ENCODE measurements at regions not wholly inside any gene's neighbourhood (a gene's known extent, or its start where the extent isn't known, plus 50 kb on each side); places are given as distances from the start of the nearest gene placed in this dataset.

- in situ Hi-C loops (cut with MboI; ENCODE audit: low pct_unique_long_range_greater_than_20kb, low sequenced_read_pairs, unreplicated experiment): no loop called here
- no peak for DNase-seq (ENCODE audit: low spot score)
Observed at GRCh38 chr5:56739990-56740389, 75.4 kb upstream of the MAP3K1 start.

DNA sequence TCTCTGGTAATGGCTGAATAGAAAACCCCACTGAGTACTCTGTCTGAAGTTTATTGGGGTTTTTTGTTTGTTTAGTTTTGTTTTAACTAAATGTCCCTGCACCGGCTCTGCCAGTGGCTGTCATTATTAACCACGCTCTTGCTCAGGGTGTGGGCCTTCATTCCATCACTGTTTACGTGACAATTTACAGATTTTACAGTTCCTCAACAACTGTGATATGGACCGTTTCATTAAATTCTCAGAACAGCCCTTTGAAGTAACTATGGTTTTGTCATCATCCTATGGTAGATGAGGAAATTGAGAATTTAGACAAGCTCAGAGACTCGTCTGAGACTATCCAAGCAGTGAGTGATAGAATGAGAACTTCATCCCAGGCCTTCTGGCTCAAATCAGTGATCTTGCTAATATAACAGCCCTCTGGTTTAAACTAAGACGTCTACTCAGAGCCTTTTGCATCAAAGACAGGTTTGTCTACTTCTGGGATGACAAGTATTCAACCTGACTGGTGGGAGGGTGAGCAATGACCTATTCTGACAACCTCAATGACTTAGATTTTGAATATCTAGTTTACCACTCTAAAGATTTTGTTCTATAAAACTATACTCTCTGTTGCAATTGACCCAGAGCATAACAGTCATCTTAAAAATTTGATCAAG, 77.3 kb upstream of the MAP3K1 start:
- no peak for DNase-seq (ENCODE audit: low spot score)
- in situ Hi-C loops (cut with MboI; ENCODE audit: low pct_unique_long_range_greater_than_20kb, low sequenced_read_pairs, unreplicated experiment): no loop called here
- TF ChIP-seq CTCF (IDR thresholded peaks at IDR 0.05; ENCODE audit: extremely low read depth, insufficient read depth, missing control alignments): no peak

More at GRCh38 chr5:56739990-56740389, 75.4 kb upstream of the MAP3K1 start:
- no peak for TF ChIP-seq CTCF (IDR thresholded peaks at IDR 0.05; ENCODE audit: extremely low read depth, insufficient read depth, missing control alignments)

DNA sequence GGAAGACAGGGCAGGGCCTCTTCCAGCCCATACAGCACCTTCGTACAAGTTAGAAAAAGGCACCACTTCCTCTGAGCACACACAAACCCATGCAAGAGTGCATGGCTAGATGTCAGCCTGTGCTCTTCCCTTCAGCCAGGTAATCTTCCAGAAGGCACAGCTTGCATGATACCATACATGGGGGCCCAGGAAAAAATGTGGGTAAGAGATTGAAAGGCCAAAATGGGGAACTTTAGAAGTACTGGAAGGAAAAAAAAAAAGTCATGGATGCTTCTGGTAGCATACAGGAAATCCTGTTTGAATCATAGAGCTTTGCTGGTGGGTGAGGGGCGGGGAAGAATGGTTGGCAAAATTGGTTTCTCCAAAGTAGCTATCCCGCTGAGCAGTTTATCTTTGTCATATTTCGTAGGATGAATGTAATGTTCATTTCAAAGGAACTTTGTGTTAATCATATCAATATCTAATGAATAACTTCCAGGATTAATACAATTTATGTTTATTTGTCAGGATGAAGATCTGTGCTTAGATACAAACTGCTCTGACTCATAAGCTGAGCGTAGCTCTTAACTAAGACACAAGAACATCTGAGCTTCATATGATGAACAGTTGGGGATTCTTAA, 78.2 kb upstream of the MAP3K1 start:
- TF ChIP-seq CTCF (IDR thresholded peaks at IDR 0.05; ENCODE audit: extremely low read depth, insufficient read depth, missing control alignments): no peak
- in situ Hi-C loops (cut with MboI; ENCODE audit: low pct_unique_long_range_greater_than_20kb, low sequenced_read_pairs, unreplicated experiment): no loop called here
- no peak for DNase-seq (ENCODE audit: low spot score)

DNA sequence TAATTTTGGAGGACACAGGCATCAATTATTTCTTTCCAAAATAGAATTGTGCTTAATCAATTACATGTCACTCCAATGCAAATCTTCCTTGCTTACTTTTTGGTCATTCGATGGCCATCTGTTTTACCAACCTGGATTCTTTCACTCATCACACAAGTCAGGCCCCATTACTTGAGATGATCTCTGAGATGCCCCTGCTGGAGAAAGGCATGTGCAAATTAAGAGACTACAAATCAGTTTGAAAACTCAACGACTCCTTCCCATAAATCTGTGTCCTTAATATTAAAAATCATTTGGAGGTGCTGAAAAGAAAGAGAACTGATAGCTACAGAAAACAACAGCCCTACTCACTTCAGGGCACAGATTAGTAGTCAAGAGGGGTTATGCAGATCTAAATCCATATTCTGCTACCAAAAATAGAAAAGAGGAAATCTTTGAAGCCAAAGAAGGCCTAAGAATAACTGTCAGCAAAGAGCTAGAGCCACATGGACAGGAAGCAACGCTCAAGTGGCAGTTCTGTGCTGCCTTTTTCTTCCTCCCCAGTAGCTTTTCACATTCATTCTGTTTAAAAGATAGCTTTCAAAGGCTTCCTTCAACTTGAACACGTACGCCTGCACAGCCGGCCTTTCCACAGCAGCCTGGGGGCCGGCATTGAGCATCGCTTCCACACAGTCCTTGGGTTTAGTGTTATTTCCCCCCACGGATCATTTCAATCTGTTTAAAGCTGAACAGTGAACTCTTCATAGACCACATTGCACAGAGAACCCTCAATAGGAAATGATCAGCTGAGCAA, 79.3 kb upstream of the MAP3K1 start:
- in situ Hi-C loops (cut with MboI; ENCODE audit: low pct_unique_long_range_greater_than_20kb, low sequenced_read_pairs, unreplicated experiment): no loop called here
- DNase-seq (ENCODE audit: low spot score): no peak
- TF ChIP-seq CTCF (IDR thresholded peaks at IDR 0.05; ENCODE audit: extremely low read depth, insufficient read depth, missing control alignments): no peak

- in situ Hi-C loops (cut with MboI; ENCODE audit: low pct_unique_long_range_greater_than_20kb, low sequenced_read_pairs, unreplicated experiment): no loop called here
- no peak for DNase-seq (ENCODE audit: low spot score)
- TF ChIP-seq CTCF (IDR thresholded peaks at IDR 0.05; ENCODE audit: extremely low read depth, insufficient read depth, missing control alignments): no peak
Observed at GRCh38 chr5:56734091-56734694, 81.2 kb upstream of the MAP3K1 start.

DNA sequence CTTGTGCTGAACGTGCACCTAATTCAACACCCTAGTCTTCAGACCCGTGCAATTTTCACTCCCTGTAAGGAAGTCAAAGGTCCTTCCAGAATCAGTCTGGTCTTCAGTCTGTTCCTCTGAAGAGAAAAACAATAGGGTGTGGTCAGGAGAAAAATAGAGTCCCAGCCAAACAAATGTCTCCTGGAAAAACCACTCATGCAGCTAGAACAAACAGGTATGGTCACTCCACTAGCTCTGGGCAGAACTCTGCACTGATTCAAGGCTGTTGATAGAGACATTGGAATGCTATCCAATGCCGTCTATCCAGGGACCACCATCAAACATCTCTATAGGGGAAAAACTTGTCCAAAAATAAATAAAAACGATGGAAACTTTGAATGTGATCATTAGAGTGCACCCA, 81.8 kb upstream of the MAP3K1 start:
- in situ Hi-C loops (cut with MboI; ENCODE audit: low pct_unique_long_range_greater_than_20kb, low sequenced_read_pairs, unreplicated experiment): no loop called here
- no peak for DNase-seq (ENCODE audit: low spot score)

More for the DNA sequence above, 81.8 kb upstream of the MAP3K1 start:
- TF ChIP-seq CTCF (IDR thresholded peaks at IDR 0.05; ENCODE audit: extremely low read depth, insufficient read depth, missing control alignments): no peak

Measured in GM13977 (cell line).